Esophagus muscularis mucosa (tissue), 4 donors: ENCODE measurements at regions not wholly inside any gene's neighbourhood (a gene's known extent, or its start where the extent isn't known, plus 50 kb on each side); places are given as distances from the start of the nearest gene placed in this dataset.

ENCODE experiments used
- EP300 ChIP-seq: sonication (generic); formaldehyde crosslinking; IDR thresholded peaks from one replicate; pipeline ENCODE4 v1.6.1; 2017; ENCODE audit warnings: antibody characterized with exemption
- POLR2A ChIP-seq: fragments of 450-650 bp; IDR thresholded peaks from one replicate; pipeline ENCODE4 v1.6.1; 2017; ENCODE audit warnings: antibody characterized with exemption, moderate library complexity, mild to moderate bottlenecking, low read depth
- POLR2AphosphoS5 ChIP-seq, 2 donors: sonication (generic); formaldehyde crosslinking; IDR thresholded peaks; one replicate each; pipeline ENCODE4 v1.6.1; 2017; ENCODE audit warnings: antibody characterized with exemption in 2 of 2
- TF ChIP-seq, protein P1 (sequence below), 3 experiments: fragments of 200-600 bp in 2 of 3; fragments of 450-650 bp in 1 of 3; sonication (generic) in 2 of 3; IDR thresholded peaks; one replicate each; pipeline ENCODE4 v1.5.1; 2017 to 2019; ENCODE audit warnings: antibody characterized with exemption in 3 of 3, mild to moderate bottlenecking in 2 of 3, moderate library complexity in 1 of 3

DNA sequence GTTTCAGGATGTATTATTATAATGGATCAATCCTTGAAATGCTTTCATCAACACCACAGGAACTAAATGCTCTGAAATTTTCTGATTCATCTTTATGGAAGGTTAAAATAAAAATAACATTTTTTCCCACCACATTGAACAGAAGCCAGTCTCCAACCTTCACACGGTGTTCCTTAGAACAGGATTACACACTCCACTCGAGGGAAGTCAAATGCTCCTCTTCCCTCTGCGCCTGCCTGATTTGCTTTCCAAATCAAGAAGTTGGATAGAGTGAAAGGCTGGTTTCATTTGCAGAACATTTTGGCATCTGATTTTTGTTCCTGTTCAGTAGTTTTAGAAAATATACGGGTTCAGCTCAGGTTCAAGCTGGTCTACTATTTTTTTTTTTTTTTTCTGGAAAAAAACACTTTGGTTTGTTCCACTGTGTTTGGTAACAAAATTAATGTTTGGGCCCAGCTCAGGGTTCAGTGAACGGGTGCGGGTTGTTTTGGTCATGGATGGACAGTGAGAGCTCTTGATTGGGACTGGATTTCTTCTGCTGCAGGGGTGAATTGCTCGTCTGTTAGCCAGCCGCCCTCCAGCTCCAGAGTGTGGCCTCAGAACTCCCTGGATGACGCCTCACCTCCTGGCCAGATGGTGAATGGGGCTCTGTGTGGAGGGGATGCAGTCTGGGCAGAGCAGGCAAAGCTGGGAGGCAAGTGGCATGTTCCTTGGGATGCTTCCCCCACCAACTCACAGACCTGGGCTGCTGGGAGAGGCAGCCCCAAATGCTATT, 82.4 kb upstream of the STC2 start:
- TF ChIP-seq, protein P1, sequence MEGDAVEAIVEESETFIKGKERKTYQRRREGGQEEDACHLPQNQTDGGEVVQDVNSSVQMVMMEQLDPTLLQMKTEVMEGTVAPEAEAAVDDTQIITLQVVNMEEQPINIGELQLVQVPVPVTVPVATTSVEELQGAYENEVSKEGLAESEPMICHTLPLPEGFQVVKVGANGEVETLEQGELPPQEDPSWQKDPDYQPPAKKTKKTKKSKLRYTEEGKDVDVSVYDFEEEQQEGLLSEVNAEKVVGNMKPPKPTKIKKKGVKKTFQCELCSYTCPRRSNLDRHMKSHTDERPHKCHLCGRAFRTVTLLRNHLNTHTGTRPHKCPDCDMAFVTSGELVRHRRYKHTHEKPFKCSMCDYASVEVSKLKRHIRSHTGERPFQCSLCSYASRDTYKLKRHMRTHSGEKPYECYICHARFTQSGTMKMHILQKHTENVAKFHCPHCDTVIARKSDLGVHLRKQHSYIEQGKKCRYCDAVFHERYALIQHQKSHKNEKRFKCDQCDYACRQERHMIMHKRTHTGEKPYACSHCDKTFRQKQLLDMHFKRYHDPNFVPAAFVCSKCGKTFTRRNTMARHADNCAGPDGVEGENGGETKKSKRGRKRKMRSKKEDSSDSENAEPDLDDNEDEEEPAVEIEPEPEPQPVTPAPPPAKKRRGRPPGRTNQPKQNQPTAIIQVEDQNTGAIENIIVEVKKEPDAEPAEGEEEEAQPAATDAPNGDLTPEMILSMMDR (IDR thresholded peaks at IDR 0.05): no peak
- TF ChIP-seq POLR2A (no peak), POLR2AphosphoS5 (IDR thresholded peaks at IDR 0.05) (peak; percentile 13 to 18), EP300 (no peak)
